ENCODE measurements at regions not wholly inside any gene's neighbourhood (a gene's known extent, or its start where the extent isn't known, plus 50 kb on each side); places are given as distances from the start of the nearest gene placed in this dataset.

GRCh38 chr3:20776286-20776685, 590.3 kb upstream of the SGO1 start:
- no peaks in the 10 kb centered on the region for H3K36me3 Mint-ChIP-seq
- Histone ChIP-seq H3K4me3 (no peak overlapping the region), H3K27me3 (no peaks in the 10 kb centered on the region), H3K4me1 (no peaks in the 10 kb centered on the region), H4K20me1 (ENCODE audit: low read depth) (no peaks in the 10 kb centered on the region), H3F3A (ENCODE audit: low read depth) (no peaks in the 10 kb centered on the region), H3K36me3 (no peaks in the 10 kb centered on the region), H3K27ac (no peak overlapping the region), H2AFZ (replicated peaks) (no peak overlapping the region), H3K79me2 (ENCODE audit: low read depth) (no peaks in the 10 kb centered on the region), H3K9me3 (ENCODE audit: low read depth) (no peaks in the 10 kb centered on the region), H3K4me2 (no peak overlapping the region), H3K9ac (no peak overlapping the region)
- DNase-seq (ENCODE audit: low spot score), result no peak
- H3K4me3 Mint-ChIP-seq, result no peak overlapping the region
- no peaks in the 10 kb centered on the region for H3K4me1 Mint-ChIP-seq
- H3K27ac Mint-ChIP-seq, result no peak overlapping the region
- H3K9me3 Mint-ChIP-seq, result no peaks in the 10 kb centered on the region
- no peak for TF ChIP-seq EZH2phosphoT487 (IDR thresholded peaks at IDR 0.05)
- no peak for TF ChIP-seq EZH2 (IDR thresholded peaks at IDR 0.05)
- no peak for TF ChIP-seq CTCF (IDR thresholded peaks at IDR 0.05)
- H3K27me3 Mint-ChIP-seq (ENCODE audit: insufficient read depth, low read depth), result peaks cover 6% of the 10 kb centered on the region

- Histone ChIP-seq H2AFZ (replicated peaks) (no peak overlapping the region), H3K36me3 (no peaks in the 10 kb centered on the region), H3K27me3 (no peaks in the 10 kb centered on the region), H3K4me3 (no peak overlapping the region), H3K4me2 (no peak overlapping the region), H3K79me2 (ENCODE audit: low read depth) (no peaks in the 10 kb centered on the region), H3F3A (ENCODE audit: low read depth) (no peaks in the 10 kb centered on the region), H4K20me1 (ENCODE audit: low read depth) (no peaks in the 10 kb centered on the region), H3K27ac (no peak overlapping the region), H3K9me3 (ENCODE audit: low read depth) (no peaks in the 10 kb centered on the region), H3K4me1 (no peaks in the 10 kb centered on the region), H3K9ac (no peak overlapping the region)
- Mint-ChIP-seq H3K9me3 (no peaks in the 10 kb centered on the region), H3K27me3 (ENCODE audit: insufficient read depth, low read depth) (peaks cover 3% of the 10 kb centered on the region), H3K4me1 (no peaks in the 10 kb centered on the region), H3K36me3 (no peaks in the 10 kb centered on the region), H3K27ac (no peak overlapping the region), H3K4me3 (no peak overlapping the region)
- DNase-seq (ENCODE audit: low spot score), result no peak
- TF ChIP-seq CTCF (IDR thresholded peaks at IDR 0.05) (no peak), EZH2 (IDR thresholded peaks at IDR 0.05) (no peak)
Measured at GRCh38 chr3:20773320-20773984, 587.4 kb upstream of the SGO1 start.

GRCh38 chr3:20772869-20773268, 586.9 kb upstream of the SGO1 start:
- no peaks in the 10 kb centered on the region for H3K79me2 ChIP-seq (ENCODE audit: low read depth)
- H3K27me3 Mint-ChIP-seq (ENCODE audit: insufficient read depth, low read depth), result peaks cover 3% of the 10 kb centered on the region
- no peak overlapping the region for H3K4me2 ChIP-seq
- H3K36me3 Mint-ChIP-seq, result no peaks in the 10 kb centered on the region
- H3K4me3 ChIP-seq, result no peak overlapping the region
- H3K27me3 ChIP-seq, result no peaks in the 10 kb centered on the region
- no peak for DNase-seq (ENCODE audit: low spot score)
- TF ChIP-seq EZH2 (IDR thresholded peaks at IDR 0.05), result no peak
- no peak for TF ChIP-seq EZH2phosphoT487 (IDR thresholded peaks at IDR 0.05)
- no peak for TF ChIP-seq CTCF (IDR thresholded peaks at IDR 0.05)
- no peaks in the 10 kb centered on the region for H3K36me3 ChIP-seq
- H3K4me1 Mint-ChIP-seq, result no peaks in the 10 kb centered on the region
- H3K9me3 Mint-ChIP-seq, result no peaks in the 10 kb centered on the region
- H3K27ac ChIP-seq, result no peak overlapping the region
- no peak overlapping the region for H3K4me3 Mint-ChIP-seq
- no peak overlapping the region for H2AFZ ChIP-seq (replicated peaks)
- H3K9me3 ChIP-seq (ENCODE audit: low read depth), result no peaks in the 10 kb centered on the region
- H4K20me1 ChIP-seq (ENCODE audit: low read depth), result no peaks in the 10 kb centered on the region
- H3K27ac Mint-ChIP-seq, result no peak overlapping the region
- H3K4me1 ChIP-seq, result no peaks in the 10 kb centered on the region
- H3K9ac ChIP-seq, result no peak overlapping the region
- no peaks in the 10 kb centered on the region for H3F3A ChIP-seq (ENCODE audit: low read depth)
